Bronchial epithelial cell (primary cell): ENCODE measurements at regions not wholly inside any gene's neighbourhood (a gene's known extent, or its start where the extent isn't known, plus 50 kb on each side); places are given as distances from the start of the nearest gene placed in this dataset.

Source experiments
- DNase-seq: peaks from one replicate; pipeline ENCODE4 v3.0.0-alpha.2; 2010; ENCODE audit warnings: low read depth
- FAIRE-seq: peaks from 2 replicates; lab custom pipeline; 2011; peaks lifted over from hg19 to GRCh38; lab: Jason Lieb, UNC
- H3K27me3 ChIP-seq: 2 replicates; pipeline ENCODE4 v1.5.1; 2011; ENCODE audit warnings: low read length; ENCODE audit not compliant: control insufficient read depth, insufficient read depth
- H3K36me3 ChIP-seq: 2 replicates; pipeline ENCODE4 v1.5.1; 2011; ENCODE audit warnings: low read length; ENCODE audit not compliant: control insufficient read depth, insufficient read depth
- H3K4me3 ChIP-seq: 2 replicates; pipeline ENCODE4 v1.5.1; 2011; ENCODE audit warnings: mild to moderate bottlenecking, low read depth, low read length, control low read depth
- TF ChIP-seq, protein P1 (sequence below): IDR thresholded peaks from 2 replicates; pipeline ENCODE4 v1.5.1; 2011; ENCODE audit warnings: mild to moderate bottlenecking, moderate library complexity, low read length, control low read depth, inconsistent platforms; ENCODE audit not compliant: insufficient read depth, severe bottlenecking

DNA sequence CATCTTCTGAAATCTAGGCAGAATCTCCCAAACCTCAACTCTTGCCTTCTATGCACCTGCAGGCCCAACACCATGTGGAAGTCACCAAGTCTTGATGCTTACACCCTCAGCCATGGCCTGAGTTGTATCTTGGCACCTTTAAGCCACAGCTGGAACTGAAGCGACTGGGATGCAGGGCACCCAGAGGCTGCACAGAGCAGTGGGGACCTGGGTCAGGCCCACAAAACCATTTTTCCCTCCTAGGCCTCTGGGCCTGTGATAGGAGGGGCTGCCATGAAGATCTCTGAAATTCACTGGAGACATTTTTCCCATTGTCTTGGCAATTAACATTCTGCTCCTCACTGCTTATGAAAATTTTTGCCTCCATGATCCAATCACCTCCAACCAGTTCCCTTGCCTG, 1388.5 kb downstream of the ADGRL3 start:
- H3K27me3 ChIP-seq: no peaks in the 10 kb centered on the region
- H3K4me3 ChIP-seq: no peak overlapping the region
- TF ChIP-seq, protein P1, sequence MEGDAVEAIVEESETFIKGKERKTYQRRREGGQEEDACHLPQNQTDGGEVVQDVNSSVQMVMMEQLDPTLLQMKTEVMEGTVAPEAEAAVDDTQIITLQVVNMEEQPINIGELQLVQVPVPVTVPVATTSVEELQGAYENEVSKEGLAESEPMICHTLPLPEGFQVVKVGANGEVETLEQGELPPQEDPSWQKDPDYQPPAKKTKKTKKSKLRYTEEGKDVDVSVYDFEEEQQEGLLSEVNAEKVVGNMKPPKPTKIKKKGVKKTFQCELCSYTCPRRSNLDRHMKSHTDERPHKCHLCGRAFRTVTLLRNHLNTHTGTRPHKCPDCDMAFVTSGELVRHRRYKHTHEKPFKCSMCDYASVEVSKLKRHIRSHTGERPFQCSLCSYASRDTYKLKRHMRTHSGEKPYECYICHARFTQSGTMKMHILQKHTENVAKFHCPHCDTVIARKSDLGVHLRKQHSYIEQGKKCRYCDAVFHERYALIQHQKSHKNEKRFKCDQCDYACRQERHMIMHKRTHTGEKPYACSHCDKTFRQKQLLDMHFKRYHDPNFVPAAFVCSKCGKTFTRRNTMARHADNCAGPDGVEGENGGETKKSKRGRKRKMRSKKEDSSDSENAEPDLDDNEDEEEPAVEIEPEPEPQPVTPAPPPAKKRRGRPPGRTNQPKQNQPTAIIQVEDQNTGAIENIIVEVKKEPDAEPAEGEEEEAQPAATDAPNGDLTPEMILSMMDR: no peak
- H3K36me3 ChIP-seq: no peaks in the 10 kb centered on the region
- no peak for DNase-seq
- FAIRE-seq: no peak

DNA sequence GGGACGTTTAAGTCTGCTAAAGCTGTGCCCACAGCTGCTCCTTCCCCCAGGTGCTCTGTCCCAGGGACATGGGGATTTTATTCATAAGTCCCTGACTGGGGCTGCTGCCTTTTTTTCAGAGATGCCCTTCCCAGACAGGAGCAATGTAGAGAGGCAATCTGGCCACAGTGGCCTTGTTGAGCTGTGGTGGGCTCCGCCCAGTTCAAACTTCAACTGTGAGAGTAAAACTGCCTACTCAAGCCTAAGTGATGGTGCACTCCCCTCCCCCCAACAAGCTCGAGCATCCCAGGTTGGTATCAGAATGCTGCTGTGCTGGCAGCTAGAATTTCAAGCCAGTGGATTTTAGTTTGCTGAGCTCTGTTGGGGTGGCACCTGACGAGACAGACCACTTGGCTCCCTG, 1371.4 kb downstream of the ADGRL3 start:
- Histone ChIP-seq H3K27me3 (no peaks in the 10 kb centered on the region), H3K36me3 (no peaks in the 10 kb centered on the region), H3K4me3 (no peak overlapping the region)
- DNase-seq: no peak
- TF ChIP-seq, protein P1: no peak
- FAIRE-seq: no peak

DNA sequence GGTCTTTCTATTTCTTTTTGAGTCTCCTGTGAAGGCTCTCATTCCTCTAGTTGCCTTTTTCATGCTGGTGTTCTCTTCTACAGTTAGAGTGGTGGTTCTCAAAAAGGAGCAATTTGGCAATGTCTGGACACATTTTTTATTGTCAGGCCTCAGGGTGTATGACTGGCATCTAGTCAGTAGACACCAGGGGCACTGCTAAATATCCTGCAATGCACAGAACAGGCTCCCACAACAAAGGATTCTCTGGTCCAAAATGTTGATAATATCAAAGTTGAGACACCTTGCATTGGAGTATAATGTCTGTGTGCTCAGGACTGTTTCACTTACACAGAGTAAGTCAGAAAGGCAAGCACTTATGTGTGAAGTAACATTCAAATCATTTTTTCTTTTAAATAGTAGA, 1360.7 kb downstream of the ADGRL3 start:
- Histone ChIP-seq H3K36me3 (no peaks in the 10 kb centered on the region), H3K4me3 (no peak overlapping the region), H3K27me3 (no peaks in the 10 kb centered on the region)
- DNase-seq: no peak
- no peak for FAIRE-seq
- TF ChIP-seq, protein P1: no peak

DNA sequence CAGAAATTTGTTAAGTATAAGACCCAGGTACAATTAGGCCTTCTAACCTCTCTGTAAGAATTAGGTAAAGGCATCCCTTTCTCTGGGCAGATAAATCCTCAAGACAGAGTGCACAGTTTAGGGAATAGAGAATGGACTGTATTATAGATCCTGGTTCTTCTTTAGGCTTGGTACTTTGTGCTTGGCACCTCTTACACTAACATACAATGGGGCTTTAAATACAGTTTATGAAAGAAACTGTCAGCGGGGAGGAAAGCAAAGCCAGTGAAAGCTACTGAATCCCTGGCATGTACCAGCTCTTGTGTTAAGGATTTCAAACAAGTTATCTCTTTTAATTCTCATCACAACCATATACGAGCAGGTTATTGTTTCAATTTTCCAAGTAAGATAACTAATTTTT, 1350.0 kb downstream of the ADGRL3 start:
- no peaks in the 10 kb centered on the region for H3K27me3 ChIP-seq
- H3K36me3 ChIP-seq: no peaks in the 10 kb centered on the region
- H3K4me3 ChIP-seq: no peak overlapping the region
- DNase-seq (no peak), FAIRE-seq (no peak)
- TF ChIP-seq, protein P1: no peak

DNA sequence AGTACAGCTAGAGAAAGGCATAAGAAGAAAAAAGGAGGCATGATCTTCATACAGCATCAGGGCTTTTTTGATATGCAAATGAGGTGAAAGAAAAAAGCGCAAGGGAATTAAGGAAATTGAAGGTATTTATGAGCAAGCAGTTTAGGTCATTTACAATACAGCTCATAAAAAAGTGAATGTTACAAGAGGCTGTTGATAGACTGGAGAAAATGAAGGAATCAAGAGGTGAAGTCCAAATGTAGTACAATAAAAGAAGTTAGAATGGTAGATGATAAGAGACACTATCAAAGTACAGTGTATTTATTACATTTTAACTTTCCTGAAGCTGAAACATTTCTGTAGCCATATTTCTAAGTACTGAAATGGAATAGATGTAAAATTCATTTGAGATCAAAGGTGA, 1349.5 kb downstream of the ADGRL3 start:
- TF ChIP-seq, protein P1: no peak
- DNase-seq (no peak), FAIRE-seq (no peak)
- Histone ChIP-seq H3K36me3 (no peaks in the 10 kb centered on the region), H3K27me3 (no peaks in the 10 kb centered on the region), H3K4me3 (no peak overlapping the region)

DNA sequence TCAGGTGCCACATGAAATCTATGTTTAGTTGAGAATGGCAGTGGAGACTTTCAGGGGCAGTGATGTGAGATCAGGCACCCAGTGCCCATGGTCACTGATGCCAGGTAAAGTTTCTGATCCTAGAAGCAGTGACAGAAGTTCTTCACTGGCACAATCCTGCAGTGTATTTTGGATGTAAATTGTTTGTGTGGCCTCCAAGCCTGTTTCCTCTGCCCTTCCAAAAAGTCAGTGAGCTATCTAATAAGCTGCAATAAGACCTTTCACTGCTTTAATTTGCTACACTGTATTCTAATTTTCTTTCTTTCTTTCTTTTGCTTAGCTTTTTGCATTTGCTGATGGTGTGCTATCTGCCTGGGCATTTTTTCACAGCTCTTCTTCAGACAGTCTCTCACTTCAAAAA, 1348.6 kb downstream of the ADGRL3 start:
- TF ChIP-seq, protein P1: no peak
- H3K36me3 ChIP-seq: no peaks in the 10 kb centered on the region
- H3K27me3 ChIP-seq: no peaks in the 10 kb centered on the region
- H3K4me3 ChIP-seq: no peak overlapping the region
- no peak for FAIRE-seq
- DNase-seq: no peak
